ENCODE measurements at regions not wholly inside any gene's neighbourhood (a gene's known extent, or its start where the extent isn't known, plus 50 kb on each side); places are given as distances from the start of the nearest gene placed in this dataset.

DNA sequence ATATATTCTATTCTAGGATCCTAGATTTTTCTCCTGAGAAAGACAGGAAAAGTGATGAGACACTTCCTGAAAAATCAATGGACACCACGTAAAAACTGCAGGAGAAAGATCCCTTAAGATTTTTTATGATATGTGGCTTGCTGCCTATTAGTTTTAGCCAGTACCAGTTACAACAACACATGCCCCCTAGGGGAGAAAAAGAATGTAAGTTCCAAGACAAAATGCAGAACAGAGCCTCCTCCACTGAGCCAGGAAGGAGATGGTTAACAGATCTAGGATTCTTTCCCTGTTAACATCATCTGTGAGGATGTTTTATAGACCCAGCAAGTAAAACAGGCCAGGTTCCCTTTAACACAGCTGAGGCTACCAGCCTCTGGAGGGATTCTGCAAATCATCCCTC lies 574.7 kb downstream of the TLE4 start (continued):
- TF ChIP-seq FOS (IDR thresholded peaks at IDR 0.05; ENCODE audit: extremely low read depth, insufficient read length): no peak

DNA sequence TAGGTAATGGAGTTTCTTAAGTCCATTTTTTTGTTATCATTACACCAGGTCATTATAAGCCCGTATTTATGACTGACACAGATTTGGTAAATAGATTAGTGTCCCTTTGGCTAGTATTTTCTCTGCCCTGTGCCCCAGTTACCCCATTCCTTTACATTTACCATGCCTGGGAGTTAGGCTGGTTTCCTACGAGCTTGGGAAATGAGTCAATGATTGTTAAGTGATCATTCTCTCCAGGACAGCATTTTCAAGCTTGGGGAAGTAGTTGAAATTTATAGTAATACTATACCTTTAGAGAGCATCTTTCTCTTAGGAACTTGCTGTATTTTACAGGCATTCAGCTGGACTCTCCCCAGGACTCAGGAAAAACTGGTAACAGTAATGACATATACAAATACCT lies 573.1 kb downstream of the TLE4 start:
- WGBS (ENCODE audit: insufficient coverage, low coverage, missing lambda C conversion rate): 0% methylated on average over 2 of the region's 2 CpGs
- Histone ChIP-seq H3K27ac (ENCODE audit: extremely low read depth, low read depth, low read length) (no peak overlapping the region), H3K36me3 (ENCODE audit: control insufficient read depth, insufficient read depth, low read length) (no peaks in the 10 kb centered on the region), H3K4me1 (replicated peaks in 1 of 2; ENCODE audit: control insufficient read depth in 2 of 2, insufficient read depth in 2 of 2, low read length in 2 of 2) (no peaks in the 10 kb centered on the region), H3K4me3 (no peak overlapping the region), H3K79me2 (ENCODE audit: control insufficient read depth, insufficient read depth, low read length) (no peaks in the 10 kb centered on the region), H4K20me1 (replicated peaks; ENCODE audit: control insufficient read depth, insufficient read depth, low read length) (no peaks in the 10 kb centered on the region), H3K9me3 (replicated peaks; ENCODE audit: control insufficient read depth, insufficient read depth, low read depth, low read length) (no peaks in the 10 kb centered on the region), H3K4me2 (ENCODE audit: insufficient read depth, low read length) (no peak overlapping the region), H3K27me3 (ENCODE audit: control insufficient read depth in 2 of 2, insufficient read depth in 2 of 2, low read length in 2 of 2) (no peaks in the 10 kb centered on the region), H3K9ac (ENCODE audit: insufficient read depth in 1 of 2, low read depth in 2 of 2, low read length in 2 of 2) (no peak overlapping the region), H2AFZ (ENCODE audit: low read depth, low read length) (no peak overlapping the region), H3K9me1 (ENCODE audit: control insufficient read depth, insufficient read depth, low read length) (no peaks in the 10 kb centered on the region)
- in situ Hi-C loops (cut with MboI): no loop called here
- FAIRE-seq (no peak), ATAC-seq (no peak), DNase-seq (ENCODE audit: extremely low read depth in 1 of 4, low spot score in 3 of 4) (no peak)
- CTCF ChIA-PET (ENCODE audit: low intra/inter-chr PET ratio): no interaction called here
- intact Hi-C loops (cut with micrococcal nuclease): no loop called here
- BruUV-seq (replicated peaks): no TSS peak
- POLR2A ChIA-PET: no interaction called here
- TF ChIP-seq, protein P1, sequence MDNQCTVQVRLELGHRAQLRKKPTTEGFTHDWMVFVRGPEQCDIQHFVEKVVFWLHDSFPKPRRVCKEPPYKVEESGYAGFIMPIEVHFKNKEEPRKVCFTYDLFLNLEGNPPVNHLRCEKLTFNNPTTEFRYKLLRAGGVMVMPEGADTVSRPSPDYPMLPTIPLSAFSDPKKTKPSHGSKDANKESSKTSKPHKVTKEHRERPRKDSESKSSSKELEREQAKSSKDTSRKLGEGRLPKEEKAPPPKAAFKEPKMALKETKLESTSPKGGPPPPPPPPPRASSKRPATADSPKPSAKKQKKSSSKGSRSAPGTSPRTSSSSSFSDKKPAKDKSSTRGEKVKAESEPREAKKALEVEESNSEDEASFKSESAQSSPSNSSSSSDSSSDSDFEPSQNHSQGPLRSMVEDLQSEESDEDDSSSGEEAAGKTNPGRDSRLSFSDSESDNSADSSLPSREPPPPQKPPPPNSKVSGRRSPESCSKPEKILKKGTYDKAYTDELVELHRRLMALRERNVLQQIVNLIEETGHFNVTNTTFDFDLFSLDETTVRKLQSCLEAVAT (IDR thresholded peaks at IDR 0.05): no peak
- TF ChIP-seq, protein P2, sequence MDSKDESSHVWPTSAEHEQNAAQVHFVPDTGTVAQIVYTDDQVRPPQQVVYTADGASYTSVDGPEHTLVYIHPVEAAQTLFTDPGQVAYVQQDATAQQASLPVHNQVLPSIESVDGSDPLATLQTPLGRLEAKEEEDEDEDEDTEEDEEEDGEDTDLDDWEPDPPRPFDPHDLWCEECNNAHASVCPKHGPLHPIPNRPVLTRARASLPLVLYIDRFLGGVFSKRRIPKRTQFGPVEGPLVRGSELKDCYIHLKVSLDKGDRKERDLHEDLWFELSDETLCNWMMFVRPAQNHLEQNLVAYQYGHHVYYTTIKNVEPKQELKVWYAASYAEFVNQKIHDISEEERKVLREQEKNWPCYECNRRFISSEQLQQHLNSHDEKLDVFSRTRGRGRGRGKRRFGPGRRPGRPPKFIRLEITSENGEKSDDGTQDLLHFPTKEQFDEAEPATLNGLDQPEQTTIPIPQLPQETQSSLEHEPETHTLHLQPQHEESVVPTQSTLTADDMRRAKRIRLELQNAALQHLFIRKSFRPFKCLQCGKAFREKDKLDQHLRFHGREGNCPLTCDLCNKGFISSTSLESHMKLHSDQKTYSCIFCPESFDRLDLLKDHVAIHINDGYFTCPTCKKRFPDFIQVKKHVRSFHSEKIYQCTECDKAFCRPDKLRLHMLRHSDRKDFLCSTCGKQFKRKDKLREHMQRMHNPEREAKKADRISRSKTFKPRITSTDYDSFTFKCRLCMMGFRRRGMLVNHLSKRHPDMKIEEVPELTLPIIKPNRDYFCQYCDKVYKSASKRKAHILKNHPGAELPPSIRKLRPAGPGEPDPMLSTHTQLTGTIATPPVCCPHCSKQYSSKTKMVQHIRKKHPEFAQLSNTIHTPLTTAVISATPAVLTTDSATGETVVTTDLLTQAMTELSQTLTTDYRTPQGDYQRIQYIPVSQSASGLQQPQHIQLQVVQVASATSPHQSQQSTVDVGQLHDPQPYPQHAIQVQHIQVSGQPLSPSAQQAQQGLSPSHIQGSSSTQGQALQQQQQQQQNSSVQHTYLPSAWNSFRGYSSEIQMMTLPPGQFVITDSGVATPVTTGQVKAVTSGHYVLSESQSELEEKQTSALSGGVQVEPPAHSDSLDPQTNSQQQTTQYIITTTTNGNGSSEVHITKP (IDR thresholded peaks at IDR 0.05; ENCODE audit: partially characterized antibody): no peak
- TF ChIP-seq CCNT2 (IDR thresholded peaks at IDR 0.05; ENCODE audit: borderline replicate concordance, extremely low read depth, insufficient read length, low read depth, low read length) (no peak), ZNF76 (CRISPR knock-in tag; IDR thresholded peaks at IDR 0.05; ENCODE audit: borderline replicate concordance) (no peak), MAFK (IDR thresholded peaks at IDR 0.05; ENCODE audit: low read length) (no peak), WHSC1 (IDR thresholded peaks at IDR 0.05; ENCODE audit: low read length) (no peak), ZNF431 (CRISPR knock-in tag; IDR thresholded peaks at IDR 0.05) (no peak), ZFP1 (CRISPR knock-in tag; IDR thresholded peaks at IDR 0.05) (no peak)
- TF ChIP-seq, protein P3, sequence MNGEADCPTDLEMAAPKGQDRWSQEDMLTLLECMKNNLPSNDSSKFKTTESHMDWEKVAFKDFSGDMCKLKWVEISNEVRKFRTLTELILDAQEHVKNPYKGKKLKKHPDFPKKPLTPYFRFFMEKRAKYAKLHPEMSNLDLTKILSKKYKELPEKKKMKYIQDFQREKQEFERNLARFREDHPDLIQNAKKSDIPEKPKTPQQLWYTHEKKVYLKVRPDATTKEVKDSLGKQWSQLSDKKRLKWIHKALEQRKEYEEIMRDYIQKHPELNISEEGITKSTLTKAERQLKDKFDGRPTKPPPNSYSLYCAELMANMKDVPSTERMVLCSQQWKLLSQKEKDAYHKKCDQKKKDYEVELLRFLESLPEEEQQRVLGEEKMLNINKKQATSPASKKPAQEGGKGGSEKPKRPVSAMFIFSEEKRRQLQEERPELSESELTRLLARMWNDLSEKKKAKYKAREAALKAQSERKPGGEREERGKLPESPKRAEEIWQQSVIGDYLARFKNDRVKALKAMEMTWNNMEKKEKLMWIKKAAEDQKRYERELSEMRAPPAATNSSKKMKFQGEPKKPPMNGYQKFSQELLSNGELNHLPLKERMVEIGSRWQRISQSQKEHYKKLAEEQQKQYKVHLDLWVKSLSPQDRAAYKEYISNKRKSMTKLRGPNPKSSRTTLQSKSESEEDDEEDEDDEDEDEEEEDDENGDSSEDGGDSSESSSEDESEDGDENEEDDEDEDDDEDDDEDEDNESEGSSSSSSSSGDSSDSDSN (IDR thresholded peaks at IDR 0.05; ENCODE audit: borderline replicate concordance in 1 of 2, low read depth in 2 of 2, low read length in 2 of 2): no peak
- TF ChIP-seq, protein P4, sequence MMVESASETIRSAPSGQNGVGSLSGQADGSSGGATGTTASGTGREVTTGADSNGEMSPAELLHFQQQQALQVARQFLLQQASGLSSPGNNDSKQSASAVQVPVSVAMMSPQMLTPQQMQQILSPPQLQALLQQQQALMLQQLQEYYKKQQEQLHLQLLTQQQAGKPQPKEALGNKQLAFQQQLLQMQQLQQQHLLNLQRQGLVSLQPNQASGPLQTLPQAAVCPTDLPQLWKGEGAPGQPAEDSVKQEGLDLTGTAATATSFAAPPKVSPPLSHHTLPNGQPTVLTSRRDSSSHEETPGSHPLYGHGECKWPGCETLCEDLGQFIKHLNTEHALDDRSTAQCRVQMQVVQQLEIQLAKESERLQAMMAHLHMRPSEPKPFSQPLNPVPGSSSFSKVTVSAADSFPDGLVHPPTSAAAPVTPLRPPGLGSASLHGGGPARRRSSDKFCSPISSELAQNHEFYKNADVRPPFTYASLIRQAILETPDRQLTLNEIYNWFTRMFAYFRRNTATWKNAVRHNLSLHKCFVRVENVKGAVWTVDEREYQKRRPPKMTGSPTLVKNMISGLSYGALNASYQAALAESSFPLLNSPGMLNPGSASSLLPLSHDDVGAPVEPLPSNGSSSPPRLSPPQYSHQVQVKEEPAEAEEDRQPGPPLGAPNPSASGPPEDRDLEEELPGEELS (CRISPR knock-in tag; IDR thresholded peaks at IDR 0.05; ENCODE audit: borderline replicate concordance): no peak
